ENCODE measurements at regions not wholly inside any gene's neighbourhood (a gene's known extent, or its start where the extent isn't known, plus 50 kb on each side); places are given as distances from the start of the nearest gene placed in this dataset.

DNA sequence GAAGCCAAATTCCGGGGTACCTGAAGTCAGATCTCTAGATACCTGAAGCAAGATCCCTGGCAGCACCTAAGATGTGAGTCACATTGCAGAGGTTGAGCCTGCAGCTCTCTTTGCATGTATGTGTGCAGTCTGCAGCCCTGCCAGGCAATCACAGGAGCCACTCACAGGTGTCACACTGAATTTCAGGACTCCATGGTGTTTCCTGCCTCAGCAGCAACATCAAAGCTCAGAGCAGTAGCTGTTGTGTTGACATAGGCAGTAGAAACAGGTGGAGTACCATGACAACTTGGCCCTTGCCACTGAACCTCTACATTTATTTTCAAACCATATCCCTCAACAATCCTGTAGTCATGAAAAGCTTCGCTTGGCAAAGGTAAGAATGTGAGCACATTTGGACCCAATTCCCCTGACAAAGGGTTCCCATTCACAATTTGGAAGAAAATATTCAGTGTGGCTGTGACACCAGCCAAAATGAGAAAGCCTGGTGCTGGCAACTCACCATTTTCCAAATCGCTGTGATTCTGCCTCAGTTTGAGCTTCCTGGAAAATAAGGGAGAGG lies 419.8 kb upstream of the NFIA start:
- no peak overlapping the region for H3K4ac ChIP-seq (replicated peaks; ENCODE audit: insufficient read length, low read depth, low read length)
- H2BK5ac ChIP-seq (ENCODE audit: low read depth, low read length) = no peak overlapping the region
- H3K9ac ChIP-seq (replicated peaks in 1 of 4; ENCODE audit: extremely low read depth in 1 of 4, low read depth in 3 of 4, low read length in 3 of 4) = no peak overlapping the region
- H2BK20ac ChIP-seq (ENCODE audit: low read length) = no peak overlapping the region
- H4K5ac ChIP-seq (ENCODE audit: insufficient read length, low read depth, low read length) = no peak overlapping the region
- H3K79me1 ChIP-seq (ENCODE audit: low read depth, low read length) = no peaks in the 10 kb centered on the region
- no peak overlapping the region for H3K4me3 ChIP-seq (ENCODE audit: extremely low read depth in 1 of 4, insufficient read depth in 2 of 4, low read depth in 3 of 4, low read length in 4 of 4)
- TF ChIP-seq TAF1 (IDR thresholded peaks at IDR 0.05; ENCODE audit: low read depth, low read length) (no peak), SP4 (IDR thresholded peaks at IDR 0.05; ENCODE audit: low read length) (no peak), RBBP5 (IDR thresholded peaks at IDR 0.05; ENCODE audit: borderline replicate concordance, low read depth, low read length) (no peak), NRF1 (IDR thresholded peaks at IDR 0.05; ENCODE audit: low read depth, low read length) (no peak), E2F6 (IDR thresholded peaks at IDR 0.05) (no peak)
- H2BK15ac ChIP-seq (ENCODE audit: low read length) = no peak overlapping the region
- H3K4me1 ChIP-seq (replicated peaks in 1 of 4; ENCODE audit: control insufficient read depth in 3 of 4, insufficient read depth in 4 of 4, low read length in 3 of 4) = no peaks in the 10 kb centered on the region
- no peak overlapping the region for H3K23ac ChIP-seq (ENCODE audit: insufficient read length)
- no peak overlapping the region for H4K8ac ChIP-seq (ENCODE audit: extremely low read depth, insufficient read depth, low read length)
- H2AK5ac ChIP-seq (ENCODE audit: low read depth, low read length) = no peak overlapping the region
- H2BK120ac ChIP-seq (replicated peaks; ENCODE audit: low read depth, low read length) = no peak overlapping the region
- H4K20me1 ChIP-seq (replicated peaks in 1 of 2; ENCODE audit: control insufficient read depth in 1 of 2, insufficient read depth in 2 of 2, low read length in 2 of 2) = no peaks in the 10 kb centered on the region
- H3K27me3 ChIP-seq (replicated peaks in 1 of 4; ENCODE audit: control insufficient read depth in 3 of 4, extremely low read depth in 1 of 4, insufficient read depth in 3 of 4, low read length in 3 of 4) = no peaks in the 10 kb centered on the region
- no peak for DNase-seq (ENCODE audit: low read depth in 1 of 2, low spot score in 2 of 2)
- H3K36me3 ChIP-seq (ENCODE audit: control insufficient read depth in 2 of 4, insufficient read depth in 4 of 4, low read length in 3 of 4) = no peaks in the 10 kb centered on the region
- 79% methylated on average over 3 of the region's 3 CpGs; no CpG with 5 or more reads in 1 of the 2 experiments for WGBS, 2 experiments (ENCODE audit: extremely low coverage in 1 of 2, insufficient coverage in 1 of 2, insufficient read length in 1 of 2, insufficient replicate concordance in 2 of 2, low coverage in 1 of 2, low lambda C conversion rate in 2 of 2, missing lambda C conversion rate in 1 of 2)
- H2AFZ ChIP-seq (ENCODE audit: low read length) = no peak overlapping the region
- H3K79me2 ChIP-seq (ENCODE audit: control insufficient read depth in 1 of 2, insufficient read depth in 2 of 2, low read length in 2 of 2) = no peaks in the 10 kb centered on the region
- no peak overlapping the region for H2BK12ac ChIP-seq (ENCODE audit: low read depth, low read length)
- POLR2A ChIA-PET (ENCODE audit: partially characterized antibody) = no interaction called here
- no peak overlapping the region for H3K14ac ChIP-seq (ENCODE audit: insufficient read length)
- H4K91ac ChIP-seq (replicated peaks; ENCODE audit: insufficient read length, low read length) = no peak overlapping the region
- H3K18ac ChIP-seq (ENCODE audit: extremely low read depth, low read length) = no peak overlapping the region
- no peaks in the 10 kb centered on the region for H3K9me3 ChIP-seq (ENCODE audit: insufficient read depth in 2 of 2, low read depth in 1 of 2, low read length in 1 of 2)
- no peak overlapping the region for H3K4me2 ChIP-seq (ENCODE audit: insufficient read depth in 1 of 2, low read depth in 2 of 2, low read length in 2 of 2)
- FAIRE-seq = no peak
- CTCF ChIA-PET (ENCODE audit: partially characterized antibody) = no interaction called here
- H3K23me2 ChIP-seq (ENCODE audit: low read depth, low read length) = no peaks in the 10 kb centered on the region
- no peak overlapping the region for H3K27ac ChIP-seq (ENCODE audit: low read depth, low read length)
- no peak overlapping the region for H3K56ac ChIP-seq (replicated peaks; ENCODE audit: insufficient read length, low read depth, low read length)
